ENCODE measurements at regions not wholly inside any gene's neighbourhood (a gene's known extent, or its start where the extent isn't known, plus 50 kb on each side); places are given as distances from the start of the nearest gene placed in this dataset.

DNA sequence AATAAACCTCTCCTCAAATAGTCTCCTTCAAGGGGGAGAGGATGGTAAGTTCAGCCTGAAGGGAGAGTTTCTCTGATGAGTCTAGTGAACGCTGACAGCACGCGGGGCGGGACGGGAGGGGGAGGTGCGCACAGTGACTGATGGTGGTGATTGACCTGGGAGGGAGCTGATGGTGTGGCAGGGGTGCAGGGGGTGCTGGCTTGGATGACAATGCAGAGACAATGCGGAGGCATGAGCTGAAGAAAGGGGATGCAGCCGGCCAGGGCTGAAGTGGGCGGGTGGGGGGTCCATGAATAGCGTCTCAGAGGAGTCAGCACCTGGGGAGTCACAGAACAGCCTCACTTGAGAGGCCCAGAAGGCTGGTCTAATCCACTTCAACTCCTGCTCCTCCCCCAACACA lies 142.5 kb upstream of the PJA1 start:
- H3F3A ChIP-seq (ENCODE audit: control insufficient read depth, insufficient read depth) = no peaks in the 10 kb centered on the region
- H3K27ac ChIP-seq (ENCODE audit: low read depth, low read length) = no peak overlapping the region
- H3K36me3 ChIP-seq (ENCODE audit: control insufficient read depth, low read length) = no peaks in the 10 kb centered on the region
- TF ChIP-seq, protein P1, sequence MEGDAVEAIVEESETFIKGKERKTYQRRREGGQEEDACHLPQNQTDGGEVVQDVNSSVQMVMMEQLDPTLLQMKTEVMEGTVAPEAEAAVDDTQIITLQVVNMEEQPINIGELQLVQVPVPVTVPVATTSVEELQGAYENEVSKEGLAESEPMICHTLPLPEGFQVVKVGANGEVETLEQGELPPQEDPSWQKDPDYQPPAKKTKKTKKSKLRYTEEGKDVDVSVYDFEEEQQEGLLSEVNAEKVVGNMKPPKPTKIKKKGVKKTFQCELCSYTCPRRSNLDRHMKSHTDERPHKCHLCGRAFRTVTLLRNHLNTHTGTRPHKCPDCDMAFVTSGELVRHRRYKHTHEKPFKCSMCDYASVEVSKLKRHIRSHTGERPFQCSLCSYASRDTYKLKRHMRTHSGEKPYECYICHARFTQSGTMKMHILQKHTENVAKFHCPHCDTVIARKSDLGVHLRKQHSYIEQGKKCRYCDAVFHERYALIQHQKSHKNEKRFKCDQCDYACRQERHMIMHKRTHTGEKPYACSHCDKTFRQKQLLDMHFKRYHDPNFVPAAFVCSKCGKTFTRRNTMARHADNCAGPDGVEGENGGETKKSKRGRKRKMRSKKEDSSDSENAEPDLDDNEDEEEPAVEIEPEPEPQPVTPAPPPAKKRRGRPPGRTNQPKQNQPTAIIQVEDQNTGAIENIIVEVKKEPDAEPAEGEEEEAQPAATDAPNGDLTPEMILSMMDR (IDR thresholded peaks at IDR 0.05; ENCODE audit: low read depth, low read length, poor library complexity, severe bottlenecking) = no peak
- TF ChIP-seq EZH2phosphoT487 (IDR thresholded peaks at IDR 0.05; ENCODE audit: borderline replicate concordance, low read length) = no peak
- no peaks in the 10 kb centered on the region for H4K20me1 ChIP-seq (ENCODE audit: control insufficient read depth, insufficient read depth, low read depth, low read length)
- no peaks in the 10 kb centered on the region for H3K9me2 ChIP-seq (replicated peaks; ENCODE audit: control insufficient read depth, low read length)
- no peaks in the 10 kb centered on the region for H3K79me2 ChIP-seq (ENCODE audit: control insufficient read depth, low read length)
- no peaks in the 10 kb centered on the region for H3K27me3 ChIP-seq (ENCODE audit: control insufficient read depth, low read length)
- no peaks in the 10 kb centered on the region for H3K4me1 ChIP-seq (ENCODE audit: control insufficient read depth, low read length)
- H3K4me2 ChIP-seq (ENCODE audit: low read length) = no peak overlapping the region
- no peaks in the 10 kb centered on the region for H3K9me3 ChIP-seq (ENCODE audit: control insufficient read depth, insufficient read depth, low read length)
- H3K4me3 ChIP-seq (ENCODE audit: low read length) = no peak overlapping the region

DNA sequence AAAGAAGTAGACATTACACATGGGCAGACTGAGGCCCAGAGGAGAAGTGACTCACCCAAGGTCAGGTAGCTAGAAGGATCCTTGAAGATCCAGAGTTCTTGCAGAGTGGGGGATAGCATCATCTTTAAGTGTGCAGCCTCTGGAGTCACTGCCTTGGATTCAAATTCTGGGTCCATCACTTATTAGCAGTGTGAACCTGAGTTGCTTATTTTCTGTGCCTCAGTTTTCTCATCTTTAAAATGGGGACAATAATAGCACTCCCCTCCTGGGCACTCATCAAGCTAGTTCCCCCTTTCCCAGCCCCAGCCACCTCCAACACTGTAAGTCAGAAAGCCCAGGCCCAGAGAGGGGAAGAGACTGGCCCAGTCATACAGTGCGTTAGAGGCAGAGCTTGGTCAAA lies 141.8 kb upstream of the PJA1 start:
- Histone ChIP-seq H3F3A (ENCODE audit: control insufficient read depth, insufficient read depth) (no peaks in the 10 kb centered on the region), H3K27ac (ENCODE audit: low read depth, low read length) (no peak overlapping the region), H3K4me2 (ENCODE audit: low read length) (no peak overlapping the region), H3K36me3 (ENCODE audit: control insufficient read depth, low read length) (no peaks in the 10 kb centered on the region), H3K9me3 (ENCODE audit: control insufficient read depth, insufficient read depth, low read length) (no peaks in the 10 kb centered on the region), H3K9me2 (replicated peaks; ENCODE audit: control insufficient read depth, low read length) (no peaks in the 10 kb centered on the region), H3K79me2 (ENCODE audit: control insufficient read depth, low read length) (no peaks in the 10 kb centered on the region), H3K27me3 (ENCODE audit: control insufficient read depth, low read length) (no peaks in the 10 kb centered on the region), H3K4me1 (ENCODE audit: control insufficient read depth, low read length) (no peaks in the 10 kb centered on the region), H3K4me3 (ENCODE audit: low read length) (no peak overlapping the region), H4K20me1 (ENCODE audit: control insufficient read depth, insufficient read depth, low read depth, low read length) (no peaks in the 10 kb centered on the region)
- TF ChIP-seq EZH2phosphoT487 (IDR thresholded peaks at IDR 0.05; ENCODE audit: borderline replicate concordance, low read length) = no peak
- TF ChIP-seq, protein P1 (IDR thresholded peaks at IDR 0.05; ENCODE audit: low read depth, low read length, poor library complexity, severe bottlenecking) = no peak

DNA sequence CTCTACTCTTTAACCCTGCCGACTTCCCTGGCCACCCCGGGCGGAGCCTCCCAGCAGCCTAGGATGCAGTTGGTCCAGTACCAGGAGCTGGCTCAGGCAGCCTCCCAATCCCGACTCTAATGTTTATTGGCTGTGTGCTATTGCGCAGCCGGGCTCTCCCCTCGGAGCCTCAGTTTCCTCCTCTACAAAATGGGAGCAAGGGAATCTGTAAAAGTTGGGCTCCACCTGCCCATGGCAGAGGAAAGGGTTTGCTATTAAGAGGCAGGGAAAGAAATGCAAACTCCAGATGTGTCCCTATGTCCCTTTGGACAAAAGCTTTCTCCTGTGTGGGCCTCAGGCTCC lies 140.8 kb upstream of the PJA1 start:
- Histone ChIP-seq H3K9me3 (ENCODE audit: control insufficient read depth, insufficient read depth, low read length) (no peaks in the 10 kb centered on the region), H3K4me1 (ENCODE audit: control insufficient read depth, low read length) (no peaks in the 10 kb centered on the region), H4K20me1 (ENCODE audit: control insufficient read depth, insufficient read depth, low read depth, low read length) (no peaks in the 10 kb centered on the region), H3K4me3 (ENCODE audit: low read length) (no peak overlapping the region), H3K9me2 (replicated peaks; ENCODE audit: control insufficient read depth, low read length) (no peaks in the 10 kb centered on the region), H3F3A (ENCODE audit: control insufficient read depth, insufficient read depth) (no peaks in the 10 kb centered on the region), H3K4me2 (ENCODE audit: low read length) (no peak overlapping the region), H3K36me3 (ENCODE audit: control insufficient read depth, low read length) (no peaks in the 10 kb centered on the region), H3K27ac (ENCODE audit: low read depth, low read length) (no peak overlapping the region), H3K27me3 (ENCODE audit: control insufficient read depth, low read length) (no peaks in the 10 kb centered on the region), H3K79me2 (ENCODE audit: control insufficient read depth, low read length) (no peaks in the 10 kb centered on the region)
- TF ChIP-seq, protein P1 (IDR thresholded peaks at IDR 0.05; ENCODE audit: low read depth, low read length, poor library complexity, severe bottlenecking) = no peak
- no peak for TF ChIP-seq EZH2phosphoT487 (IDR thresholded peaks at IDR 0.05; ENCODE audit: borderline replicate concordance, low read length)

Measured in DOHH2 (cell line).